IPS DF 4.7 (cell line): ENCODE measurements at regions not wholly inside any gene's neighbourhood (a gene's known extent, or its start where the extent isn't known, plus 50 kb on each side); places are given as distances from the start of the nearest gene placed in this dataset.
A peak's percentile ranks its signal among the peaks of the same experiment; 100 is the strongest.

Experiments
- DNase-seq: peaks from one replicate; pipeline ENCODE4 v3.0.0-alpha.2; 2013; ENCODE audit warnings: low spot score; ENCODE audit errors: extremely low read depth

GRCh38 chr9:29775491-29775890 is 2202.2 kb upstream of the C9orf72 start:
- no peak for DNase-seq

DNA sequence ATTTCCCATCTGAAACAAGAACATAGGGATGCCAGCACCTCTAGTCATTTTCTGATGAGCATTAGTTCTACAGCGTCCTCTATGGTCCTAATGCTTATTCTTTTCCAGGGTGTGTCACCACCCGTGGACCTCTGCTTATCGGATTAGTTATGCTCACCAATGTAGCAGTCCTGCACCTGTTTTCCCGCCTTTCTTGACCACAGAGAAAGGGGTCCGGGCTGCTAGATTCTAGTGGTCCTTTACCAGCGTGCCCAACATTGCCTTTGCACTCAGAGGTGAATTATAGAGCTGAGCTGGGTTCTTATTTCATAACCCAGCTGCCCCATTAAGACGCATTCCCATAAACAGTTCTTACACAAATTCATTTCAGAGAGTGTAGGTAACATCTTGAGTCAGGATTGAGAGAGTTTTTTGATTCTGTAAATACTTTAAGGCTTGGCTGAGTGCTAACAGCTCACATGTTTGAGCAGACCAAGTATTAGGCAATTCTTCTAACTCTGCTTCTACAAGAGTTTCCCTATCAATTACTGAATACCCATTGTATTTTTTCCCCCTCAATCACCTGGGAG is 2205.1 kb upstream of the C9orf72 start:
- no peak for DNase-seq

DNA sequence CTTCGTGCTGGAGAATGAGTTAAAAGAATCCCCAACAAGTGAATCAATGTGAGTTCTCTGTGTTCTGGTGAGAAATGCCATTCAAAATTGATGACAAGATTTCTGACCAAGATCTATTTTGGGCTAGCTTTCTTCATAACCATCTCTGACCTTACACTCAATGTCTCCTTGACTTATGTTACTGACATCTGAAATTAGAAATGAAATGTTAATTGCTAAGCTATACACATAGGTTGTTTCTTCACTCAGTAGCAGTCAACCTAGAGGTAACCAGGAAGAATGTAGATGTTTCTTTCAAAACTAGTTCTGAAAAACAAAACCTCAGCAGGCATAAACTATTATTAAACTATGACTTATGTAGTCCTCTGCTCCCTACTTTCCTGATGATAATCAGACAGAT is 2220.7 kb upstream of the C9orf72 start:
- DNase-seq = no peak

GRCh38 chr9:29796291-29796952 is 2223.1 kb upstream of the C9orf72 start:
- DNase-seq = no peak

GRCh38 chr9:29798599-29798998 is 2225.3 kb upstream of the C9orf72 start:
- no peak for DNase-seq

DNA sequence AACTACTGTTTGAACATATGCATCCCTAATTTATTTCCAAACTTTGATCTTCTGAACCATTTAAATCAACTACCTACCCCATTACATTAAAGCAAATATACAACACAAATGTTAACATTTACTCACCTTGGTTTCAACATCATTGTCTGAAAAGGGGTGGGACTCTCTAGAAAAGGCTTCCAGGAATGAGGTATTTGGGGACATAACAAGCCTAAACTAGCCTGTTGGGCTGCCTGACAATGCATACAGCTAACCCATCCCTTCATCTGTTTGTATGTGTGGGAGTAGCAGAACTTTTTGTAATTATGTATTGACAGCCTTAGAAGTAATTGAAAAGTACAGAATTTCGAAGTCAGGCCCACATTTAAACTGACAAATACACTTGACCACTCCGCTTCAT is 2225.9 kb upstream of the C9orf72 start:
- DNase-seq = no peak

- no peak for DNase-seq
Observed at GRCh38 chr9:29800821-29801220, 2227.5 kb upstream of the C9orf72 start.

- no peak for DNase-seq
Observed at GRCh38 chr9:29802454-29802853, 2229.2 kb upstream of the C9orf72 start.

- no peak for DNase-seq
Observed at GRCh38 chr9:29806937-29807618, 2233.8 kb upstream of the C9orf72 start.

GRCh38 chr9:29816954-29817703 is 2243.8 kb upstream of the C9orf72 start:
- no peak for DNase-seq

DNA sequence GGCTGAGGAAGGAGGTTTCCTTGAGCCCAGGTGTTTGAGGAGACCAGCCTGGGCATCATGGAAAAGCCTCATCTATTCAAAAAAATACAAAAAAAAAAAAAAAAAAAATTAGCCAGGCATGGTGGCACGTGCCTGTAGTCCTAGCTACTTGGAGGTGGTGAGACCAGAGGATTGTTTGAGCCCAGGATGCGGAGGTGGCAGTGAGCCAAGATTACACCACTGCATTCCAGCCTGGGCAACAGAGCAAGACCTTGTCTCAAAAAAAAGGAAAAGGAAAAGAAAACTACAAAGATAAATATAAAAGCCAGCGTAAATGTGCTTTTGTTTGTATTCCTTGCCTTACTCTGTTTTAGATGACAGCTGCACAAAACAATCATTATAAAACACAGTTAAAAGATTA is 2249.2 kb upstream of the C9orf72 start:
- DNase-seq = no peak

GRCh38 chr9:29826421-29826820 is 2253.1 kb upstream of the C9orf72 start:
- DNase-seq = no peak

GRCh38 chr9:29830821-29831220 is 2257.5 kb upstream of the C9orf72 start:
- DNase-seq = peak; percentile 36

GRCh38 chr9:29838491-29839020 is 2265.3 kb upstream of the C9orf72 start:
- DNase-seq = no peak

DNA sequence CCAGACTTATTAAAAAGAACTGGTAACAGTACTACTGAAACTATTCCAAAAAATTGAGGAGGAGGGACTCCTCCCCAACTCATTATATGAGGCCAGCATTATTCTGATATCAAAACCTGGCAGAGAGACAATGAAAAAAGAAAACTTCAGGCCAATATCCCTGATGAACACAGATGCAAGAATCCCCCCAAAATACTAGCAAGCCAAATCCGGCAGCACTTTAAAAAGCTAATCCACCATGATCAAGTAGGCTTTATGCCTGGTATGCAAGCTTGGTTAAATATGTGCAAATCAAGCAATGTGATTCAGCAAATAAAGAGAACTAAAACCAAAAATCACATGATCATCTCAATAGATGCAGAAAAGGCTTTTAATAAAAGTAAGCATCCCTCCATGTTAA is 2271.0 kb upstream of the C9orf72 start:
- DNase-seq = no peak

GRCh38 chr9:29850664-29851063 is 2277.4 kb upstream of the C9orf72 start:
- DNase-seq = no peak

DNA sequence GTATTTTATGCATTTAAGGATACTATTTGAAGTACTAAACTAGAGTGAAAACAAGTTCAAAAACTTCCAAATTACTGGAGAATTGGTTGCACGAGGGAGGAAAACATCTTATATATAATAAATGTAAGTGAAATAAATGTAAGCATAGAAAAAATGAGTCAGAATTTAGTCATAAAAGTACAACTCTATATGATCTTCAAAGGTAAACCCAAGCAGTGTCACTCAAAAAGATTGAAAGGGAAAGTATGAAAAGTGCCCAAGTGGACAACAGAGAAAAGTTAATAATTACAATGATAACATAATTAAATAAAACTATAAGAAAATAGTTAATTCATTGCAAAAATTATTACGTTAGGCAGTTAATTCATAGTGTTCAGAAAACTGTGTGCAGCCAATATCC is 2288.5 kb upstream of the C9orf72 start:
- DNase-seq = no peak

GRCh38 chr9:29865764-29866313 is 2292.6 kb upstream of the C9orf72 start:
- DNase-seq = no peak

GRCh38 chr9:29866556-29866955 is 2293.3 kb upstream of the C9orf72 start:
- no peak for DNase-seq

DNA sequence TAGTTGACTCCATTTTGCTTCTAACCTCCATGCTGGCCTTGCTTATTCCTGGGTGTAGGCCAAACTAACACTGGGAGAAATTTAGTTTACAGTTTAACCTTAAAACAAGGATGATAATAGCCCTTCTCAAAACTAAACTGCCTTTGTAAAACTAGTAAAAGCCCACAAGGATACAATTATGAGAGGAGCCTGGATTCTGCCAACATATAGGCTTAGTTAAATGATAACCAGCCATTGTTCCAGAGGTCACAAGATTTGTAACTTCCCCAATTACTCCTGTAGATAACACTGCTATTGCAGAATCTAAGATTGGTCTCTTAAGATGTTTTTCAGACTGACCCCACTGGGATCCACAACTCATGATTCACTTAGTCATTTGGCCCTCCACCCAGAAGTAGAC is 2300.3 kb upstream of the C9orf72 start:
- no peak for DNase-seq

DNA sequence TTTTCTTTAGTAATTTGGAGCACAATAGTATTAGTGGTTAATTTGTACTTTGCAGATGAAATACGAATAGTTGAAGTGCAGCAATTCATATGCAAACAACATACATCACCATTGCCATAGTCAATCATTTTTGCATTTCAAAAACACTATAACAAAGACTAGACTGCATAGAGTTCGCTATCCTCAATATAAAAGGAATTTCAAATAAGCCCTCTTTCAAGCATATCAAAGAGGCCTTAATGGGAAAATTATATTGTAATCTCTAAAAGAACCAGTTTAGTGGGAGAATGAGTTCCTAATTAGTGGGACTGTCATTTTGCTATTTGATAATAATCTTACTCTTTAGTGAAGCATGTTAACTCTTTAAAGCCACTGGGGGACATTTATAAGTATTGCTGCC is 2302.3 kb upstream of the C9orf72 start:
- no peak for DNase-seq

- DNase-seq = no peak
Observed at GRCh38 chr9:29882767-29883166, 2309.5 kb upstream of the C9orf72 start.
